ENCODE measurements at regions not wholly inside any gene's neighbourhood (a gene's known extent, or its start where the extent isn't known, plus 50 kb on each side); places are given as distances from the start of the nearest gene placed in this dataset.

DNA sequence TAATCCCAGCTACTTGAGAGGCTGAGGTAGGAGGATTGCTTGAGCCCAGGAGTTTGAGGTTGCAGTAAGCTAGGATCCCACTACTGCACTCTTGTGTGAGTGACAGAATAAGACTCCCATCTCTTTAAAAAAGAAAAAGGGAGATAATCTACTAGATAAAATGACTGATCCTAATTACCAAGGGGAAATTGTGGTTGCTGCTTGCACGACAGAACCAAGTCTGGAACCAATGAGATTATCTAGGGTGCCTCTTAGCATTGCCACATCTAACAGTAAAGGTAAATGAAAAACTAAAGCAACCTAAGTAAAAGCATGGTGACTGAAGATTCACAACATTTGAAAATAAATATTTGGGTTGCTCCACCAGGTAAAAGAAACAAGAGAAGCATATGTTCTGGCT is 185.1 kb downstream of the PDHA2 start:
- Histone ChIP-seq H3K9ac (ENCODE audit: low read depth, low read length, poor library complexity, severe bottlenecking) (no peak overlapping the region), H3K4me1 (ENCODE audit: insufficient read depth, low read length, poor library complexity, severe bottlenecking) (peaks cover 17% of the 10 kb centered on the region), H4K20me1 (ENCODE audit: insufficient read depth, low read length, poor library complexity, severe bottlenecking) (no peaks in the 10 kb centered on the region), H3K36me3 (ENCODE audit: insufficient read depth, low read length) (no peaks in the 10 kb centered on the region), H3K4me2 (ENCODE audit: low read depth, low read length, poor library complexity, severe bottlenecking) (peak overlapping the region; percentile 25), H3K79me2 (ENCODE audit: insufficient read depth, low read length) (no peaks in the 10 kb centered on the region), H3K4me3 (ENCODE audit: low read length, poor library complexity, severe bottlenecking) (no peak overlapping the region), H3F3A (ENCODE audit: low read depth) (no peaks in the 10 kb centered on the region), H2AFZ (ENCODE audit: low read length) (no peak overlapping the region), H3K9me2 (replicated peaks; ENCODE audit: low read depth, low read length) (no peaks in the 10 kb centered on the region), H3K27me3 (ENCODE audit: insufficient read depth, low read length, poor library complexity, severe bottlenecking) (no peaks in the 10 kb centered on the region), H3K9me3 (ENCODE audit: insufficient read depth, low read depth, low read length) (no peaks in the 10 kb centered on the region)
- no peak for TF ChIP-seq CTCF (conservative IDR thresholded peaks at IDR 0.05; ENCODE audit: low read length)
- no peak for TF ChIP-seq EZH2phosphoT487 (IDR thresholded peaks at IDR 0.05; ENCODE audit: borderline replicate concordance)

GRCh38 chr4:96035727-96036126 is 195.8 kb downstream of the PDHA2 start:
- no peak overlapping the region for H2AFZ ChIP-seq (ENCODE audit: low read length)
- no peaks in the 10 kb centered on the region for H3K4me1 ChIP-seq (ENCODE audit: insufficient read depth, low read length, poor library complexity, severe bottlenecking)
- H3F3A ChIP-seq (ENCODE audit: low read depth): no peaks in the 10 kb centered on the region
- no peak overlapping the region for H3K4me2 ChIP-seq (ENCODE audit: low read depth, low read length, poor library complexity, severe bottlenecking)
- H3K9me3 ChIP-seq (ENCODE audit: insufficient read depth, low read depth, low read length): no peaks in the 10 kb centered on the region; the same call in 1 of the 2 replicates
- no peaks in the 10 kb centered on the region for H3K36me3 ChIP-seq (ENCODE audit: insufficient read depth, low read length)
- H4K20me1 ChIP-seq (ENCODE audit: insufficient read depth, low read length, poor library complexity, severe bottlenecking): no peaks in the 10 kb centered on the region
- no peak overlapping the region for H3K4me3 ChIP-seq (ENCODE audit: low read length, poor library complexity, severe bottlenecking)
- no peaks in the 10 kb centered on the region for H3K9me2 ChIP-seq (replicated peaks; ENCODE audit: low read depth, low read length)
- H3K9ac ChIP-seq (ENCODE audit: low read depth, low read length, poor library complexity, severe bottlenecking): no peak overlapping the region
- H3K79me2 ChIP-seq (ENCODE audit: insufficient read depth, low read length): no peaks in the 10 kb centered on the region
- no peak for TF ChIP-seq EZH2phosphoT487 (IDR thresholded peaks at IDR 0.05; ENCODE audit: borderline replicate concordance)
- peak; percentile 85 for TF ChIP-seq CTCF (conservative IDR thresholded peaks at IDR 0.05; ENCODE audit: low read length)
- no peaks in the 10 kb centered on the region for H3K27me3 ChIP-seq (ENCODE audit: insufficient read depth, low read length, poor library complexity, severe bottlenecking)

DNA sequence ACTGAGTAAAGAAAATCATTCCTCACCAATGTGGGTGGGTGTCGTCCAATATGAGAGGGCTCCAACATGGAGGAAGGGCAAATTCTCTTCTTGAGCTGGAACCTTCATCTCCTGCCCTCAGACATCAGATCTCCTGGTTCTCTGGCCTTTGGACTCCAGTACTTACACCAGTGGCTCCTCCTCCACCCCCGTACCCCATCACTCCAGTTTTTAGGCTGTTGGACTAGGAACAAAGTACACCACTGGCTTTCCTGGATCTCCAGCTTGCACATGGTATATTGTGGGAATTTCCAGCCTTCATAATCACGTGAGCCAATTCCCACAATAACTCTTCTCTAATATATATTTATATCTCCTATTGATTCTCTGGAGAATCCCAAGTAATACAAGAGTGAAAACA is 196.9 kb downstream of the PDHA2 start:
- no peak overlapping the region for H3K4me3 ChIP-seq (ENCODE audit: low read length, poor library complexity, severe bottlenecking)
- no peak overlapping the region for H3K9ac ChIP-seq (ENCODE audit: low read depth, low read length, poor library complexity, severe bottlenecking)
- TF ChIP-seq EZH2phosphoT487 (IDR thresholded peaks at IDR 0.05; ENCODE audit: borderline replicate concordance) (no peak), CTCF (conservative IDR thresholded peaks at IDR 0.05; ENCODE audit: low read length) (no peak)
- H3K4me2 ChIP-seq (ENCODE audit: low read depth, low read length, poor library complexity, severe bottlenecking): no peak overlapping the region
- H3F3A ChIP-seq (ENCODE audit: low read depth): no peaks in the 10 kb centered on the region
- H2AFZ ChIP-seq (ENCODE audit: low read length): no peak overlapping the region
- no peaks in the 10 kb centered on the region for H3K9me2 ChIP-seq (replicated peaks; ENCODE audit: low read depth, low read length)
- no peaks in the 10 kb centered on the region for H3K36me3 ChIP-seq (ENCODE audit: insufficient read depth, low read length)
- no peaks in the 10 kb centered on the region for H3K4me1 ChIP-seq (ENCODE audit: insufficient read depth, low read length, poor library complexity, severe bottlenecking)
- no peaks in the 10 kb centered on the region for H3K27me3 ChIP-seq (ENCODE audit: insufficient read depth, low read length, poor library complexity, severe bottlenecking)
- H3K9me3 ChIP-seq (ENCODE audit: insufficient read depth, low read depth, low read length): no peaks in the 10 kb centered on the region; the same call in 1 of the 2 replicates
- no peaks in the 10 kb centered on the region for H3K79me2 ChIP-seq (ENCODE audit: insufficient read depth, low read length)
- no peaks in the 10 kb centered on the region for H4K20me1 ChIP-seq (ENCODE audit: insufficient read depth, low read length, poor library complexity, severe bottlenecking)
